Loucy (cell line): ENCODE measurements at regions not wholly inside any gene's neighbourhood (a gene's known extent, or its start where the extent isn't known, plus 50 kb on each side); places are given as distances from the start of the nearest gene placed in this dataset.

Experiments
- CTCF ChIP-seq: fragments of 200-600 bp; sonication (generic); conservative IDR thresholded peaks from 2 replicates; pipeline ENCODE4 v1.5.1; 2014; ENCODE audit warnings: mild to moderate bottlenecking, antibody characterized with exemption, low read length
- EZH2phosphoT487 ChIP-seq: fragments of 200-600 bp; IDR thresholded peaks from 2 replicates; pipeline ENCODE4 v1.6.1; 2018; ENCODE audit warnings: antibody characterized with exemption, mild to moderate bottlenecking, moderate library complexity, borderline replicate concordance

GRCh38 chr11:109986488-109986887 lies 106.7 kb upstream of the ZC3H12C start:
- TF ChIP-seq CTCF (no peak), EZH2phosphoT487 (no peak)
